GM18498 (cell line): ENCODE measurements at regions not wholly inside any gene's neighbourhood (a gene's known extent, or its start where the extent isn't known, plus 50 kb on each side); places are given as distances from the start of the nearest gene placed in this dataset.
"Not testable (repeated sequence)": the region's sequence is repeated elsewhere in the genome, so short reads cannot be mapped to it uniquely, and the experiment has no call there.

Experiments
- ATAC-seq: cut with Tn5 transposase; IDR thresholded peaks from one replicate; pipeline ENCODE4 v1.9.1; 2021; ENCODE audit warnings: mild to moderate bottlenecking, moderate library complexity; ENCODE audit not compliant: unreplicated experiment

- ATAC-seq: no peak
These were observed 170.8 kb downstream of the ETAA1 start for GRCh38 chr2:67567886-67568285.

- no peak for ATAC-seq
These were observed 173.5 kb downstream of the ETAA1 start for GRCh38 chr2:67570611-67571010.

GRCh38 chr2:67571785-67572718 lies 174.9 kb downstream of the ETAA1 start:
- ATAC-seq: no peak

GRCh38 chr2:67572721-67573435 lies 175.7 kb downstream of the ETAA1 start:
- no peak for ATAC-seq

GRCh38 chr2:67574230-67574629 lies 177.1 kb downstream of the ETAA1 start:
- no peak for ATAC-seq

GRCh38 chr2:67576226-67576625 lies 179.1 kb downstream of the ETAA1 start:
- no peak for ATAC-seq

GRCh38 chr2:67576991-67577390 lies 179.9 kb downstream of the ETAA1 start:
- ATAC-seq: no peak

- no peak for ATAC-seq
These were observed 182.1 kb downstream of the ETAA1 start for GRCh38 chr2:67579216-67579615.

- ATAC-seq: no peak
These were observed 182.7 kb downstream of the ETAA1 start for GRCh38 chr2:67579806-67580205.

- no peak for ATAC-seq
These were observed 184.6 kb downstream of the ETAA1 start for GRCh38 chr2:67581751-67582150.

GRCh38 chr2:67583185-67583584 lies 186.1 kb downstream of the ETAA1 start:
- ATAC-seq: no peak

- ATAC-seq: no peak
These were observed 188.3 kb downstream of the ETAA1 start for GRCh38 chr2:67585400-67585799.

- not testable (repeated sequence) for ATAC-seq
These were observed 192.0 kb downstream of the ETAA1 start for GRCh38 chr2:67589121-67589520.

- not testable (repeated sequence) for ATAC-seq
These were observed 197.4 kb downstream of the ETAA1 start for GRCh38 chr2:67594522-67594921.

GRCh38 chr2:67596871-67597270 lies 199.7 kb downstream of the ETAA1 start:
- no peak for ATAC-seq

- no peak for ATAC-seq
These were observed 202.4 kb downstream of the ETAA1 start for GRCh38 chr2:67599561-67599960.

GRCh38 chr2:67600222-67600871 lies 203.2 kb downstream of the ETAA1 start:
- no peak for ATAC-seq

GRCh38 chr2:67600946-67601345 lies 203.8 kb downstream of the ETAA1 start:
- ATAC-seq: no peak

GRCh38 chr2:67604360-67604759 lies 207.2 kb downstream of the ETAA1 start:
- ATAC-seq: no peak

- no peak for ATAC-seq
These were observed 215.5 kb downstream of the ETAA1 start for GRCh38 chr2:67612576-67613042.

- no peak for ATAC-seq
These were observed 216.1 kb downstream of the ETAA1 start for GRCh38 chr2:67613227-67613626.
